ENCODE measurements at regions not wholly inside any gene's neighbourhood (a gene's known extent, or its start where the extent isn't known, plus 50 kb on each side); places are given as distances from the start of the nearest gene placed in this dataset.

GRCh38 chr6:22205266-22205665 lies 91.6 kb downstream of the PRL start:
- Histone ChIP-seq H3K27ac (no peak overlapping the region), H3K4me1 (no peaks in the 10 kb centered on the region), H3K4me3 (no peak overlapping the region), H3K9me3 (no peaks in the 10 kb centered on the region), H3K4me2 (no peak overlapping the region)
- ChIA-PET POLR2A (no interaction called here), CTCF (no interaction called here)
- DNase-seq (ENCODE audit: low read depth in 1 of 2, low spot score in 1 of 2) (no peak), FAIRE-seq (no peak), ATAC-seq (no peak)
- WGBS (ENCODE audit: missing lambda C conversion rate) = 93% methylated on average over 1 of the region's 1 CpG
- TF ChIP-seq RNF2 (IDR thresholded peaks at IDR 0.05; ENCODE audit: borderline replicate concordance, low read depth) (no peak), BHLHE40 (IDR thresholded peaks at IDR 0.05; ENCODE audit: low read depth, low read length) (no peak), MAFK (IDR thresholded peaks at IDR 0.05; ENCODE audit: partially characterized antibody) (no peak), REST (IDR thresholded peaks at IDR 0.05) (no peak)

- Histone ChIP-seq H3K4me2 (no peak overlapping the region), H3K4me3 (no peak overlapping the region), H3K4me1 (no peaks in the 10 kb centered on the region), H3K9me3 (no peaks in the 10 kb centered on the region), H3K27ac (no peak overlapping the region)
- FAIRE-seq (no peak), ATAC-seq (no peak), DNase-seq (ENCODE audit: low read depth in 1 of 2, low spot score in 1 of 2) (no peak)
- ChIA-PET CTCF (no interaction called here), POLR2A (no interaction called here)
- WGBS (ENCODE audit: missing lambda C conversion rate) = 76% methylated on average over 5 of the region's 5 CpGs
- TF ChIP-seq RAD21 (conservative IDR thresholded peaks at IDR 0.05 in 1 of 2, IDR thresholded peaks at IDR 0.05 in 1 of 2) = no peak
Measured at GRCh38 chr6:22206106-22206505, 90.7 kb downstream of the PRL start.

- ATAC-seq (no peak), FAIRE-seq (no peak), DNase-seq (ENCODE audit: low read depth in 1 of 2, low spot score in 1 of 2) (no peak)
- Histone ChIP-seq H3K4me1 (no peaks in the 10 kb centered on the region), H3K4me2 (no peak overlapping the region), H3K27ac (no peak overlapping the region), H3K4me3 (no peak overlapping the region), H3K9me3 (no peaks in the 10 kb centered on the region)
- POLR2A ChIA-PET = no interaction called here
- 72% methylated on average over 1 of the region's 1 CpG for WGBS (ENCODE audit: missing lambda C conversion rate)
- CTCF ChIA-PET = no interaction called here
- TF ChIP-seq TFCP2L1 (CRISPR knock-in tag; IDR thresholded peaks at IDR 0.05) (no peak), MAFK (IDR thresholded peaks at IDR 0.05; ENCODE audit: partially characterized antibody) (no peak), HDAC2 (IDR thresholded peaks at IDR 0.05) (no peak), NPAS2 (CRISPR knock-in tag; IDR thresholded peaks at IDR 0.05; ENCODE audit: borderline replicate concordance) (no peak), RAD21 (conservative IDR thresholded peaks at IDR 0.05 in 1 of 2, IDR thresholded peaks at IDR 0.05 in 1 of 2) (no peak), HOXA7 (CRISPR knock-in tag; IDR thresholded peaks at IDR 0.05) (no peak), ZC3H11A (IDR thresholded peaks at IDR 0.05) (no peak), EHMT2 (IDR thresholded peaks at IDR 0.05; ENCODE audit: low read depth) (no peak), HES2 (IDR thresholded peaks at IDR 0.05) (no peak), RCOR1 (IDR thresholded peaks at IDR 0.05; ENCODE audit: low read depth, low read length) (no peak), CBX8 (IDR thresholded peaks at IDR 0.05) (no peak), POLR2AphosphoS2 (conservative IDR thresholded peaks at IDR 0.05; ENCODE audit: low read length) (no peak), REST (IDR thresholded peaks at IDR 0.05) (no peak), ZSCAN20 (CRISPR knock-in tag; IDR thresholded peaks at IDR 0.05) (no peak), MAX (IDR thresholded peaks at IDR 0.05) (no peak), ZFP36 (IDR thresholded peaks at IDR 0.05; ENCODE audit: borderline replicate concordance, partially characterized antibody) (no peak), ATOH8 (CRISPR knock-in tag; IDR thresholded peaks at IDR 0.05; ENCODE audit: low read depth) (no peak)
Measured at GRCh38 chr6:22208026-22208425, 88.8 kb downstream of the PRL start.

Data from A549 (cell line).